Breast epithelium (tissue), 4 donors: ENCODE measurements at regions not wholly inside any gene's neighbourhood (a gene's known extent, or its start where the extent isn't known, plus 50 kb on each side); places are given as distances from the start of the nearest gene placed in this dataset.

ENCODE experiments used
- DNase-seq, 2 donors: peaks; one replicate each; pipeline ENCODE4 v3.0.0-alpha.2; 2019; ENCODE audit warnings: low spot score in 2 of 2
- H3K27ac ChIP-seq, 2 donors: fragments of 200-600 bp; sonication (generic) in 1 of 2; one replicate each; pipeline ENCODE4 v1.5.1; 2016 to 2019; ENCODE audit warnings: mild to moderate bottlenecking in 1 of 2
- H3K27me3 ChIP-seq, 2 donors: fragments of 200-600 bp; sonication (generic) in 1 of 2; one replicate each; pipeline versions ENCODE4 v1.5.1 to v1.6.0; 2017 to 2019; ENCODE audit warnings: control low read depth in 1 of 2, mild to moderate bottlenecking in 1 of 2
- H3K36me3 ChIP-seq: fragments of 200-600 bp; one replicate; pipeline ENCODE4 v1.5.1; 2019
- H3K4me1 ChIP-seq, 2 donors: fragments of 200-600 bp; sonication (generic); one replicate each; pipeline ENCODE4 v1.5.1; 2016 to 2019; ENCODE audit warnings: control low read depth in 1 of 2
- H3K4me3 ChIP-seq, 3 donors: fragments of 200-600 bp; sonication (generic); 1 replicate in 2 of 3; 2 replicates in 1 of 3; pipeline ENCODE4 v1.5.1; 2016 to 2019; ENCODE audit warnings: mild to moderate bottlenecking in 3 of 3, moderate library complexity in 2 of 3
- H3K9me3 ChIP-seq, 2 donors: fragments of 200-600 bp; sonication (generic) in 1 of 2; one replicate each; pipeline ENCODE4 v1.5.1; 2016 to 2019; ENCODE audit warnings: control low read depth in 1 of 2
- POLR2A ChIP-seq: fragments of 450-650 bp; IDR thresholded peaks from one replicate; pipeline ENCODE4 v1.6.1; 2016; ENCODE audit warnings: antibody characterized with exemption, mild to moderate bottlenecking, moderate library complexity
- POLR2AphosphoS5 ChIP-seq, 3 donors: sonication (generic); formaldehyde crosslinking; IDR thresholded peaks; one replicate each; pipeline ENCODE4 v1.6.1; 2017; ENCODE audit warnings: antibody characterized with exemption in 3 of 3
- intact Hi-C: fragments of 100-400 bp; cut with DNase I; formaldehyde crosslinking; loops from one replicate; pipeline ENCODE4 v1.15.1; 2023; ENCODE audit warnings: low total_unique reads
- TF ChIP-seq, protein P1 (sequence below), 3 donors: fragments of 450-650 bp; IDR thresholded peaks; one replicate each; pipeline ENCODE4 v1.5.1; 2016 to 2017; ENCODE audit warnings: antibody characterized with exemption in 3 of 3, mild to moderate bottlenecking in 3 of 3, moderate library complexity in 3 of 3

- no peak overlapping the region for H3K27ac ChIP-seq
- intact Hi-C loops = no loop called here
- H3K36me3 ChIP-seq = no peaks in the 10 kb centered on the region
- no peaks in the 10 kb centered on the region for H3K27me3 ChIP-seq
- DNase-seq = no peak
- H3K9me3 ChIP-seq = no peaks in the 10 kb centered on the region
- H3K4me1 ChIP-seq = no peaks in the 10 kb centered on the region
- no peak for TF ChIP-seq POLR2A
- TF ChIP-seq, protein P1, sequence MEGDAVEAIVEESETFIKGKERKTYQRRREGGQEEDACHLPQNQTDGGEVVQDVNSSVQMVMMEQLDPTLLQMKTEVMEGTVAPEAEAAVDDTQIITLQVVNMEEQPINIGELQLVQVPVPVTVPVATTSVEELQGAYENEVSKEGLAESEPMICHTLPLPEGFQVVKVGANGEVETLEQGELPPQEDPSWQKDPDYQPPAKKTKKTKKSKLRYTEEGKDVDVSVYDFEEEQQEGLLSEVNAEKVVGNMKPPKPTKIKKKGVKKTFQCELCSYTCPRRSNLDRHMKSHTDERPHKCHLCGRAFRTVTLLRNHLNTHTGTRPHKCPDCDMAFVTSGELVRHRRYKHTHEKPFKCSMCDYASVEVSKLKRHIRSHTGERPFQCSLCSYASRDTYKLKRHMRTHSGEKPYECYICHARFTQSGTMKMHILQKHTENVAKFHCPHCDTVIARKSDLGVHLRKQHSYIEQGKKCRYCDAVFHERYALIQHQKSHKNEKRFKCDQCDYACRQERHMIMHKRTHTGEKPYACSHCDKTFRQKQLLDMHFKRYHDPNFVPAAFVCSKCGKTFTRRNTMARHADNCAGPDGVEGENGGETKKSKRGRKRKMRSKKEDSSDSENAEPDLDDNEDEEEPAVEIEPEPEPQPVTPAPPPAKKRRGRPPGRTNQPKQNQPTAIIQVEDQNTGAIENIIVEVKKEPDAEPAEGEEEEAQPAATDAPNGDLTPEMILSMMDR (IDR thresholded peaks at IDR 0.05) = no peak
- no peak for TF ChIP-seq POLR2AphosphoS5 (IDR thresholded peaks at IDR 0.05)
- H3K4me3 ChIP-seq = no peak overlapping the region
These were observed 93.0 kb upstream of the FSTL4 start for GRCh38 chr5:133705331-133705730.

- H3K27me3 ChIP-seq = no peaks in the 10 kb centered on the region
- no peak overlapping the region for H3K27ac ChIP-seq
- no peak for TF ChIP-seq POLR2AphosphoS5 (IDR thresholded peaks at IDR 0.05)
- TF ChIP-seq, protein P1 (IDR thresholded peaks at IDR 0.05) = no peak
- no peak for TF ChIP-seq POLR2A
- intact Hi-C loops = no loop called here
- no peak overlapping the region for H3K4me3 ChIP-seq
- H3K36me3 ChIP-seq = no peaks in the 10 kb centered on the region
- DNase-seq = no peak
- no peaks in the 10 kb centered on the region for H3K4me1 ChIP-seq
- no peaks in the 10 kb centered on the region for H3K9me3 ChIP-seq
These were observed 92.1 kb upstream of the FSTL4 start for GRCh38 chr5:133704411-133704810.

- Histone ChIP-seq H3K27me3 (no peaks in the 10 kb centered on the region), H3K36me3 (no peaks in the 10 kb centered on the region)
- intact Hi-C loops = no loop called here
These were observed 91.6 kb upstream of the FSTL4 start for GRCh38 chr5:133703935-133704334.

DNA sequence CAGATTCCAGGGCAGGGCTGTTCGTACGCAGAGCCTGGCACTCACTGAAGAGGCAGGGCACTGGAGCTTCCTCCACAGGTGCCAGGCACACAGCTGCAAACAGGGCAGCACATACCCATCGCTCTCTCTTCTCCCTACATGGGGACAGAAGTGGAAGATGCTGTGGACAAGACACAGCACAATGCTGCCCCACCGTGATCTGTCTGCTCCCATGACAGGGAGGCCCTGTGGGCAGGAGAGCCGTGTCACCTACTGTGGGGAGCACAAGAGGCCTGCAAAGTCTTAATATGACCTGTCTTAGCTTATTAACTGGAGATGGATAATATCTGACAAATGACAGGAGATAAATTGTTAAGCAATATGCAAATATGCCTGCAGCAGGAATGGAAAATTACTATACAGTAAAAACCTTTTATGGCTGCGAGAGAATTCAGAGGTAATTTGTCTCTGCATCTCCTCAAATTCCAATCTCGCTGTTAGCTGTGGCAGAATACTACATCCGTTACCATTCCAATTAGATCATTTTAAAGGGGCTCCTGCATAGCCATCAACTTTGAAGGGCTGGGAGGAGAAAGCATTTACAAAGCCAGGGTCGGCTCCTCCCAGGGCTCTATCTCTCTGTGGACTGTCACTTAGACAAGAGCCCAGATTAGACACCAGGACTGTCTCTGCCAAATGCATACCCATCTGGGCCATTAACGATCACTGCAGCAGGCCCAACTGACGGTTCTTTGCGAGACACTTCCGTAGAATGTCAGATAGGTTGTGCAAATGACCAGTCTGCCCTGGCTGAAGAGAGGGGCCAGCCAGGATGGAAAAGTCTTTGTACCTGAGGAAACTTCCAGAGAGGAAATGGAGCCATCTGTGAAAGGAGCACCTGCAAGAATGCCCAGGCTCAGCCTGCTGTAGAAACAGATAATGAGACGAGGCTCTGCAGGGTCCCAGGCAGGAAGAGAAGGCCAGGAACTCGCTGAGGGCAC lies 90.7 kb upstream of the FSTL4 start:
- no peaks in the 10 kb centered on the region for H3K4me1 ChIP-seq
- H3K4me3 ChIP-seq = no peak overlapping the region
- DNase-seq = no peak
- no peaks in the 10 kb centered on the region for H3K9me3 ChIP-seq
- H3K27ac ChIP-seq = no peak overlapping the region
- no peaks in the 10 kb centered on the region for H3K27me3 ChIP-seq
- TF ChIP-seq, protein P1 (IDR thresholded peaks at IDR 0.05) = no peak
- TF ChIP-seq POLR2A (no peak), POLR2AphosphoS5 (IDR thresholded peaks at IDR 0.05) (no peak)
- no peaks in the 10 kb centered on the region for H3K36me3 ChIP-seq
- intact Hi-C loops = no loop called here

More at GRCh38 chr5:133703935-133704334, 91.6 kb upstream of the FSTL4 start:
- DNase-seq = no peak
- no peak for TF ChIP-seq POLR2A
- TF ChIP-seq, protein P1 (IDR thresholded peaks at IDR 0.05) = no peak
- TF ChIP-seq POLR2AphosphoS5 (IDR thresholded peaks at IDR 0.05) = no peak
- Histone ChIP-seq H3K4me1 (no peaks in the 10 kb centered on the region), H3K4me3 (no peak overlapping the region), H3K9me3 (no peaks in the 10 kb centered on the region), H3K27ac (no peak overlapping the region)

GRCh38 chr5:133701871-133702270 lies 89.5 kb upstream of the FSTL4 start:
- Histone ChIP-seq H3K4me1 (no peaks in the 10 kb centered on the region), H3K27ac (no peak overlapping the region), H3K4me3 (no peak overlapping the region), H3K36me3 (no peaks in the 10 kb centered on the region), H3K27me3 (no peaks in the 10 kb centered on the region), H3K9me3 (no peaks in the 10 kb centered on the region)
- no peak for DNase-seq
- intact Hi-C loops = no loop called here
- TF ChIP-seq POLR2AphosphoS5 (IDR thresholded peaks at IDR 0.05) = no peak
- no peak for TF ChIP-seq POLR2A
- TF ChIP-seq, protein P1 (IDR thresholded peaks at IDR 0.05) = no peak
